CD8-positive, alpha-beta memory T cell (primary cell): ENCODE measurements at regions not wholly inside any gene's neighbourhood (a gene's known extent, or its start where the extent isn't known, plus 50 kb on each side); places are given as distances from the start of the nearest gene placed in this dataset.

Experiments
- CTCF ChIA-PET: fragments of 350-600 bp; sonication (Branson Sonifier 250); formaldehyde crosslinking; loops from one replicate; lab custom pipeline; 2021; ENCODE audit warnings: antibody characterized with exemption; lab: Charles Lee
- POLR2A ChIA-PET: fragments of 350-600 bp; sonication (Branson Sonifier 250); formaldehyde crosslinking; loops from one replicate; lab custom pipeline; 2021; ENCODE audit warnings: antibody characterized with exemption; lab: Charles Lee
- DNase-seq, 5 donors: peaks; one replicate each; pipeline versions ENCODE4 v3.0.0 to v3.0.0-alpha.2; 2020 to 2022; ENCODE audit warnings: mixed read lengths in 1 of 5
- H3K27ac ChIP-seq: one replicate; pipeline ENCODE4 v1.7.0; 2013; ENCODE audit warnings: low read depth, mild to moderate bottlenecking, low read length, moderate library complexity
- H3K27me3 ChIP-seq: 2 replicates; pipeline ENCODE4 v1.7.0; 2013; ENCODE audit warnings: low read length, mild to moderate bottlenecking; ENCODE audit not compliant: insufficient read depth, poor library complexity, severe bottlenecking
- H3K36me3 ChIP-seq: 2 replicates; pipeline ENCODE4 v1.7.0; 2013; ENCODE audit warnings: mild to moderate bottlenecking, low read length, moderate library complexity; ENCODE audit not compliant: insufficient read depth
- H3K4me1 ChIP-seq: 2 replicates; pipeline ENCODE4 v1.7.0; 2013; ENCODE audit warnings: mild to moderate bottlenecking, low read length, moderate library complexity; ENCODE audit not compliant: insufficient read depth
- H3K4me3 ChIP-seq: 2 replicates; pipeline ENCODE4 v1.7.0; 2013; ENCODE audit warnings: mild to moderate bottlenecking, low read length
- H3K9me3 ChIP-seq: 2 replicates; pipeline ENCODE4 v1.7.0; 2013; ENCODE audit warnings: mild to moderate bottlenecking, low read length
- H3K27ac Mint-ChIP-seq, 8 donors: one replicate each; pipeline ENCODE4 v1.8.0; 2020 to 2021; ENCODE audit warnings: mixed read lengths in 8 of 8, mild to moderate bottlenecking in 6 of 8, inconsistent platforms in 3 of 8, moderate library complexity in 3 of 8
- H3K27me3 Mint-ChIP-seq, 2 donors: one replicate each; pipeline ENCODE4 v1.8.0; 2020 to 2021; ENCODE audit warnings: mixed read lengths in 2 of 2, mild to moderate bottlenecking in 1 of 2, moderate library complexity in 1 of 2
- H3K36me3 Mint-ChIP-seq, 3 donors: one replicate each; pipeline ENCODE4 v1.8.0; 2020 to 2021; ENCODE audit warnings: mixed read lengths in 3 of 3, inconsistent platforms in 1 of 3, mild to moderate bottlenecking in 1 of 3
- H3K4me1 Mint-ChIP-seq, 3 donors: one replicate each; pipeline ENCODE4 v1.8.0; 2020 to 2021; ENCODE audit warnings: mixed read lengths in 3 of 3, inconsistent platforms in 1 of 3, mild to moderate bottlenecking in 1 of 3
- H3K4me3 Mint-ChIP-seq, 7 donors: one replicate each; pipeline ENCODE4 v1.8.0; 2020 to 2021; ENCODE audit warnings: mixed read lengths in 7 of 7, mild to moderate bottlenecking in 6 of 7, moderate library complexity in 4 of 7, inconsistent platforms in 2 of 7
- H3K9me3 Mint-ChIP-seq, 5 donors: one replicate each; pipeline ENCODE4 v1.8.0; 2020 to 2022; ENCODE audit warnings: mixed read lengths in 5 of 5, mild to moderate bottlenecking in 3 of 5, moderate library complexity in 2 of 5, inconsistent platforms in 1 of 5

GRCh38 chr14:45361727-45362126 is 108.7 kb upstream of the MIS18BP1 start:
- Histone ChIP-seq H3K27ac (no peak overlapping the region), H3K27me3 (no peaks in the 10 kb centered on the region), H3K4me3 (no peak overlapping the region), H3K36me3 (no peaks in the 10 kb centered on the region), H3K9me3 (no peaks in the 10 kb centered on the region), H3K4me1 (no peaks in the 10 kb centered on the region)
- Mint-ChIP-seq H3K27me3 (peaks cover 0 to under 1% of the 10 kb centered on the region in 2 donors), H3K4me1 (no peaks in the 10 kb centered on the region), H3K9me3 (peaks cover 0 to 2% (median 0%) of the 10 kb centered on the region in 5 donors), H3K36me3 (no peaks in the 10 kb centered on the region), H3K27ac (no peak overlapping the region), H3K4me3 (no peak overlapping the region)
- ChIA-PET POLR2A (no interaction called here), CTCF (no interaction called here)
- DNase-seq, result no peak

DNA sequence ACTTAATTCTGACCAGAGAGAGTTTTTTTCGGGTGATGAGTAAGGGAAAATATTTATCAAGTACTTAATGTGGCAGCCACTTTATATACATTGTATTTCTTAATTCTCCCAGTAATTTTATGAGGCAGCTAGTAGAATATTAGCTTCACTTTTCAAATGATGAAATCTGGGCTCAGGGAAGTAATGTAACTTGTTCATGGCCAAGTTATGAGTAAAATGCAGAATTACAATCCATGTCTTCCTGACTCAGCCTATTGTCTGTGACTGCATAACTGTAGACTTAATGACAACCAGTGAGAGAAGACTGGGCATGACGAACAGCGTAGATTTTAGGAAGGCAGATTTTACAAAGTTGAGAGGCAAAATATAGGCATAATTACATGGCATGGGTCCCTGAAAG is 106.7 kb upstream of the MIS18BP1 start:
- Histone ChIP-seq H3K36me3 (no peaks in the 10 kb centered on the region), H3K27me3 (no peaks in the 10 kb centered on the region), H3K4me1 (no peaks in the 10 kb centered on the region), H3K4me3 (no peak overlapping the region), H3K9me3 (no peaks in the 10 kb centered on the region), H3K27ac (no peak overlapping the region)
- ChIA-PET CTCF (no interaction called here), POLR2A (no interaction called here)
- no peak for DNase-seq
- Mint-ChIP-seq H3K4me3 (no peak overlapping the region), H3K36me3 (no peaks in the 10 kb centered on the region), H3K27me3 (peaks cover 0 to 3% of the 10 kb centered on the region in 2 donors), H3K9me3 (peaks cover 0 to 5% (median 2%) of the 10 kb centered on the region in 5 donors), H3K4me1 (no peaks in the 10 kb centered on the region), H3K27ac (no peak overlapping the region)

GRCh38 chr14:45332360-45332988 is 79.5 kb upstream of the MIS18BP1 start:
- peaks cover 12 to 35% (median 24%) of the 10 kb centered on the region in 5 donors for H3K9me3 Mint-ChIP-seq
- H3K4me3 ChIP-seq, result no peak overlapping the region
- H3K27me3 Mint-ChIP-seq, result peaks cover 0 to 3% of the 10 kb centered on the region in 2 donors
- H3K4me3 Mint-ChIP-seq, result no peak overlapping the region
- ChIA-PET POLR2A (no interaction called here), CTCF (no interaction called here)
- no peaks in the 10 kb centered on the region for H3K27me3 ChIP-seq
- no peak overlapping the region for H3K27ac Mint-ChIP-seq
- H3K36me3 Mint-ChIP-seq, result no peaks in the 10 kb centered on the region
- DNase-seq, result no peak
- no peak overlapping the region for H3K27ac ChIP-seq
- H3K9me3 ChIP-seq, result no peaks in the 10 kb centered on the region
- no peaks in the 10 kb centered on the region for H3K36me3 ChIP-seq
- no peaks in the 10 kb centered on the region for H3K4me1 Mint-ChIP-seq
- H3K4me1 ChIP-seq, result no peaks in the 10 kb centered on the region

- Histone ChIP-seq H3K27me3 (no peaks in the 10 kb centered on the region), H3K36me3 (no peaks in the 10 kb centered on the region), H3K4me1 (no peaks in the 10 kb centered on the region), H3K9me3 (no peaks in the 10 kb centered on the region), H3K27ac (no peak overlapping the region), H3K4me3 (no peak overlapping the region)
- no peak for DNase-seq
- CTCF ChIA-PET, result no interaction called here
- POLR2A ChIA-PET, result no interaction called here
- Mint-ChIP-seq H3K27ac (peak overlapping the region in 1 of 8 donors; percentile 16), H3K4me3 (no peak overlapping the region), H3K4me1 (peaks cover 0 to 1% (median 0%) of the 10 kb centered on the region in 3 donors), H3K9me3 (peaks cover 7 to 15% (median 10%) of the 10 kb centered on the region in 5 donors), H3K36me3 (peaks cover 0 to 3% (median 0%) of the 10 kb centered on the region in 3 donors), H3K27me3 (peaks cover 5 to 18% of the 10 kb centered on the region in 2 donors)
These were observed 55.9 kb upstream of the MIS18BP1 start for GRCh38 chr14:45308745-45309397.
